ENCODE measurements at regions not wholly inside any gene's neighbourhood (a gene's known extent, or its start where the extent isn't known, plus 50 kb on each side); places are given as distances from the start of the nearest gene placed in this dataset.

GRCh38 chr4:179225594-179225993, 1783.4 kb upstream of the AGA start:
- intact Hi-C loops (cut with micrococcal nuclease; ENCODE audit: unreplicated experiment) = no loop called here
- H3K9me3 ChIP-seq = no peaks in the 10 kb centered on the region
- no peak for TF ChIP-seq CTCF (IDR thresholded peaks at IDR 0.05; ENCODE audit: insufficient read depth in 1 of 2, low read depth in 1 of 2, low read length in 1 of 2, severe bottlenecking in 1 of 2, unreplicated experiment in 1 of 2)
- ChIA-PET CTCF (no interaction called here), POLR2A (no interaction called here)
- DNase-seq = no peak
- no peaks in the 10 kb centered on the region for H3K27me3 ChIP-seq (replicated peaks; ENCODE audit: control insufficient read depth, insufficient read depth, low read length)
- Mint-ChIP-seq H3K36me3 (ENCODE audit: insufficient read depth, unreplicated experiment) (no peaks in the 10 kb centered on the region), H3K9me3 (ENCODE audit: unreplicated experiment) (peaks cover 12% of the 10 kb centered on the region), H3K27ac (ENCODE audit: unreplicated experiment) (no peak overlapping the region), H3K4me3 (ENCODE audit: unreplicated experiment) (no peak overlapping the region), H3K4me1 (ENCODE audit: low read depth, unreplicated experiment) (no peaks in the 10 kb centered on the region), H3K27me3 (ENCODE audit: insufficient read depth, unreplicated experiment) (peaks cover 3% of the 10 kb centered on the region)
- BruUV-seq (replicated peaks) = no TSS peak
- H3K36me3 ChIP-seq (ENCODE audit: control insufficient read depth, insufficient read depth, low read length) = no peaks in the 10 kb centered on the region
- no peak overlapping the region for H3K4me3 ChIP-seq (ENCODE audit: low read depth, low read length)
- H3K4me1 ChIP-seq = no peaks in the 10 kb centered on the region

DNA sequence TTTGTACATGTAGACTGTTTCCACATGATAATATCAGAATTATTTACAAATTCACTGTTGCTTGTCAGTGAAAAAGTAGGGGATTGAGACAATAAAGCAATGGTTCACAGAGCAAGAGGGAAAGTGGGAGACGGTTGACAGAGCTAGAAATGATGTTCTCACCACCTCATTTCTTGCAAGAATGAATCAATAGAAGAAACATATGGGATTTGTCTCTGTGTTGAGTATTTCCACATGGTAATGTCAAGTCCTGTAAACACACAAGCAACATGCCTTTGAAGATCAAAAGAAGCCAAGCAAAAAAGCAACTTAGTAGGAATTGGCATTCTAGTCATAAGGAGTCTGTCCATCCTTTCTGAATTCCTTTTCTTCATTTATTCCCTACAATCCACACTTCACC, 1806.6 kb upstream of the AGA start:
- H3K36me3 Mint-ChIP-seq (ENCODE audit: insufficient read depth, unreplicated experiment) = no peaks in the 10 kb centered on the region
- no peaks in the 10 kb centered on the region for H3K4me1 Mint-ChIP-seq (ENCODE audit: low read depth, unreplicated experiment)
- H3K9me3 Mint-ChIP-seq (ENCODE audit: unreplicated experiment) = no peaks in the 10 kb centered on the region
- CTCF ChIA-PET = no interaction called here
- no TSS peak for BruUV-seq (replicated peaks)
- intact Hi-C loops (cut with micrococcal nuclease; ENCODE audit: unreplicated experiment) = no loop called here
- no peak for DNase-seq
- Histone ChIP-seq H3K4me3 (ENCODE audit: low read depth, low read length) (no peak overlapping the region), H3K36me3 (ENCODE audit: control insufficient read depth, insufficient read depth, low read length) (no peaks in the 10 kb centered on the region), H3K9me3 (no peaks in the 10 kb centered on the region), H3K4me1 (no peaks in the 10 kb centered on the region), H3K27me3 (replicated peaks; ENCODE audit: control insufficient read depth, insufficient read depth, low read length) (no peaks in the 10 kb centered on the region)
- H3K4me3 Mint-ChIP-seq (ENCODE audit: unreplicated experiment) = no peak overlapping the region
- H3K27ac Mint-ChIP-seq (ENCODE audit: unreplicated experiment) = no peak overlapping the region
- no peaks in the 10 kb centered on the region for H3K27me3 Mint-ChIP-seq (ENCODE audit: insufficient read depth, unreplicated experiment)
- POLR2A ChIA-PET = no interaction called here
- TF ChIP-seq CTCF (IDR thresholded peaks at IDR 0.05; ENCODE audit: insufficient read depth in 1 of 2, low read depth in 1 of 2, low read length in 1 of 2, severe bottlenecking in 1 of 2, unreplicated experiment in 1 of 2) = no peak

- no peaks in the 10 kb centered on the region for H3K36me3 ChIP-seq (ENCODE audit: control insufficient read depth, insufficient read depth, low read length)
- no peaks in the 10 kb centered on the region for H3K36me3 Mint-ChIP-seq (ENCODE audit: insufficient read depth, unreplicated experiment)
- no peak for DNase-seq
- no peaks in the 10 kb centered on the region for H3K4me1 Mint-ChIP-seq (ENCODE audit: low read depth, unreplicated experiment)
- no peak overlapping the region for H3K4me3 ChIP-seq (ENCODE audit: low read depth, low read length)
- no peaks in the 10 kb centered on the region for H3K27me3 Mint-ChIP-seq (ENCODE audit: insufficient read depth, unreplicated experiment)
- no peaks in the 10 kb centered on the region for H3K9me3 Mint-ChIP-seq (ENCODE audit: unreplicated experiment)
- no peak overlapping the region for H3K4me3 Mint-ChIP-seq (ENCODE audit: unreplicated experiment)
- intact Hi-C loops (cut with micrococcal nuclease; ENCODE audit: unreplicated experiment) = no loop called here
- no peaks in the 10 kb centered on the region for H3K4me1 ChIP-seq
- BruUV-seq (replicated peaks) = no TSS peak
- no peaks in the 10 kb centered on the region; the same call in 1 of the 2 replicates for H3K9me3 ChIP-seq
- ChIA-PET CTCF (no interaction called here), POLR2A (no interaction called here)
- no peak for TF ChIP-seq CTCF (IDR thresholded peaks at IDR 0.05; ENCODE audit: insufficient read depth in 1 of 2, low read depth in 1 of 2, low read length in 1 of 2, severe bottlenecking in 1 of 2, unreplicated experiment in 1 of 2)
- H3K27me3 ChIP-seq (replicated peaks; ENCODE audit: control insufficient read depth, insufficient read depth, low read length) = no peaks in the 10 kb centered on the region
- no peak overlapping the region for H3K27ac Mint-ChIP-seq (ENCODE audit: unreplicated experiment)
These were observed 1826.6 kb upstream of the AGA start for GRCh38 chr4:179268791-179269190.

All from Caco-2 (cell line).